Stimulated activated CD8-positive, alpha-beta memory T cell treated with anti-CD3 and anti-CD28 coated beads, Interleukin-2, amount 100 ng/mL, for 48 hours (primary cell): ENCODE measurements at regions not wholly inside any gene's neighbourhood (a gene's known extent, or its start where the extent isn't known, plus 50 kb on each side); places are given as distances from the start of the nearest gene placed in this dataset.
A peak's percentile ranks its signal among the peaks of the same experiment; 100 is the strongest.

Experiments
- DNase-seq, 2 donors: peaks; one replicate each; pipeline ENCODE4 v3.0.0-alpha.2; 2020; ENCODE audit warnings: low read depth in 2 of 2

GRCh38 chr14:73782623-73783022 is 68.4 kb upstream of the PNMA1 start:
- DNase-seq, result no peak

GRCh38 chr14:73780896-73781295 is 66.7 kb upstream of the PNMA1 start:
- no peak for DNase-seq

GRCh38 chr14:73780391-73780790 is 66.2 kb upstream of the PNMA1 start:
- DNase-seq, result no peak

GRCh38 chr14:73778736-73779135 is 64.6 kb upstream of the PNMA1 start:
- no peak for DNase-seq

GRCh38 chr14:73777420-73777819 is 63.2 kb upstream of the PNMA1 start:
- DNase-seq, result no peak

GRCh38 chr14:73776194-73776537 is 62.0 kb upstream of the PNMA1 start:
- no peak for DNase-seq

GRCh38 chr14:73775339-73776193 is 61.4 kb upstream of the PNMA1 start:
- DNase-seq, result no peak

GRCh38 chr14:73774671-73775070 is 60.5 kb upstream of the PNMA1 start:
- no peak for DNase-seq

- no peak for DNase-seq
Observed at GRCh38 chr14:73774241-73774570, 60.0 kb upstream of the PNMA1 start.

- no peak for DNase-seq
Observed at GRCh38 chr14:73773441-73774240, 59.5 kb upstream of the PNMA1 start.

GRCh38 chr14:73771848-73772638 is 57.9 kb upstream of the PNMA1 start:
- DNase-seq, result peak; percentile 63 to 75

- DNase-seq, result no peak
Observed at GRCh38 chr14:73770977-73771847, 57.0 kb upstream of the PNMA1 start.

- no peak for DNase-seq
Observed at GRCh38 chr14:73768107-73768506, 53.9 kb upstream of the PNMA1 start.

- DNase-seq, result no peak
Observed at GRCh38 chr14:73764406-73765280, 50.5 kb upstream of the PNMA1 start.
